ENCODE measurements at regions not wholly inside any gene's neighbourhood (a gene's known extent, or its start where the extent isn't known, plus 50 kb on each side); places are given as distances from the start of the nearest gene placed in this dataset.
"Not testable (repeated sequence)": the region's sequence is repeated elsewhere in the genome, so short reads cannot be mapped to it uniquely, and the experiment has no call there.

DNA sequence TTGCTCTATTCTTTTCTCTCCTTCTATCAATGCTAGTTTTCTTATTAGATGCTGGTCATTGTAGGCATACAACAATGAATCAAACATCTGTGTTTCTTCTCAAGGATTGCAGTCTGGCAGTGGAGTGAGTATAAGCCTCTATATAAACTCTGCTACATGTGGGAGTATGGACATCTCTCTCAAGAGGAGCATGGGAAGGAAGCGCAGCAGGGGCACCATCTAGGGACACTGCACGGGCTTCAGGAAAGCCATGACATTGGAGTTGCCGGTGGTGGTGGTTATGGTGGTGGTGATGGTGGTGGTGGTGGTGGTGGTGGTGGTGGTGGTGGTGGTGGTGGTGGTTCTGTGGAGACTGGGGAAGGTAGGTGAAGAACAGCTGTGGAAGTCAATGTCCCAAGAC, 462.6 kb downstream of the RNF144A start:
- DNase-seq = no peak

DNA sequence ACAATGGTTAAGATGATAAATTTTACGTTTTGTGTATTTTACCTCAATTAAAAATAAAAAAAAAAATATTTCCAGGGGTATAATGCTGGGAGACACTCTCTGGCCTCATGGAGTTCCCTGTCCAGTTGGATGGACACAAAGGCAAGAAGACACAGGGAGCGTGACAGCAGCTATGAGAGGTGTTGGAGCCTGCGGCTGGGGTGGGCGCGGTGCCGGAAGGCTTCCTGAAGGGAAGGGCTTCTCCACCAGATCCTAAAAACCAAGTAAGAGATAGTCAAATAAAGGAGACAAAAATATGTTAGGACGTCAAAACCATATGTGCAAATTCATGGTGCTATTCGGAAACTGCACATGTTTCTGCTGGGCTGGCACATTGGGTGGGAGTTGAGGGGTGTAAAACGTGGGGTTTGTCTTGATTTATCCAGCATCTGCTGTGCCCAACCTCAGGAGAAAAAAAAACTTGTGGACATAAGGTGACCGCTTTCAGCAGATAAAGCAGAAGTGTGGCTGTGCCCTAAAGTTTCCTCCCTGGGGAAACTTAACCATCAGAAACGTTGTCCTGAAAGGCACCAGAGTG, 467.6 kb downstream of the RNF144A start:
- DNase-seq = no peak

DNA sequence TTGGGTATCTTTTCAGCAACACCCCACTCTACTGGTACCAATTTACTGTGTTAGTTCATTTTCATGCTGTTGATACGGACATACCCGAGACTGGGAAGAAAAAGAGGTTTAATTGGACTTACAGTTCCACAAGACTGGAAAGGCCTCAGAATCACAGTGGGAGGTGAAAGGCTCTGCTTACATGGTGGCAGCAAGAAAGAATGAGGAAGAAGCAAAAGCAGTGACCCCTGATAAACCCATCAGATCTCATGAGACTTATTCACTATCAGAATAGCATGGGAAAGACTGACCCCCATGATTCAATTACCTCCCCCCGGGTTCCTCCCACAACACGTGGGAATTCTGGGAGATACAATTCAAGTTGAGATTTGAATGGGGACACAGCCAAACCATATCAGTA, 473.1 kb downstream of the RNF144A start:
- DNase-seq = not testable (repeated sequence)

DNA sequence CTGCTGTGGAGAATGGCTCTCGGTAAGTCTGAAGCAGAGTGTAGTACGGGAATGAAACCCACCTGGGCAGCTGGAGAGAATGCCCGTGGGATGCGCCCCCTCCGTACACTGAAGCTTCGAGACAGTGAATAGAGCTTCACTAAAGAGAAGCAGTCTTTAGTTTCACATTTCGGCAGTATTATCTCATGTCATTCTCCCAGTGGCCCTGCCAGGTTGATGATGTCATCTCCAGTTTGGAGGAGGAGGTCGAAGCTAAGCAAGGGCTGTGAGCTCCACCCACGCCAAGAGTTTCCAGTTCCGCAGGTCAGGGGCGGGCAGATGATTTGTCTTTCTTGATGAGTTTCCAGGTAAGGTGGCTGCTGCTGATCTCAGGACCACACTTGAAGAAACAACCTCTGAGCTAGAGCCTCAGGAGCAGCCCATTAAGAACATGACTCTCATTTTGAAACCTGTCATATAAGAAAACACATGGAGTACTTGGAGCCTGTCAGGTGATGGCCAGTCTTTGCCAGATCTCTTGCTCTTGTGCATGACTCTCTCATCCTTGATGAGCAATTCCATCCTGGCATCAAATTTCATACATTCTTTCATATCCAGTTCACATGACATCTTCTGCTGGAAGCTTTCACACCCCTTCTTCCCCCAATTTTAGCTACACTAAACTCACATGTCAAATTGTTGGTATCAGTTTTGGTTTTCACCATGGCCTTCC, 475.0 kb downstream of the RNF144A start:
- DNase-seq = no peak

DNA sequence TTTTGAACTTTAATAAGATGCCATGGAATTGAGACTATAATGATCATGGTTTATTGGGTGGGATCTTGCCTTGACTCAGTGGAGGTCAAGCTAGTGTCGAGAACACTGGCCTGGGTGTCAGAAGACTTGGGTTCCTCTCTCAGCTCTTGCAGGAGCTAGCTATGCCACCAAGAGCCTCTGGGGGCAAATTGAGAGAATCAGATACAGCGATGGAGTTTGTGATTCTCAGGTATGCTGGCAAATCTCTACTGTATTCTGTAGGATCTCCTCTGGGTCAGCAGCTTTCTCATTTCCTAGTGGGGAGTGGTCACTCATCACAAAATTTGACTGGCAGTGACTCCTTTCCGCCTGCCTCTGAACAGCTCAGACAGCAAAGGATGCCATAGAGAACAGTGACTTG, 477.0 kb downstream of the RNF144A start:
- no peak for DNase-seq

DNA sequence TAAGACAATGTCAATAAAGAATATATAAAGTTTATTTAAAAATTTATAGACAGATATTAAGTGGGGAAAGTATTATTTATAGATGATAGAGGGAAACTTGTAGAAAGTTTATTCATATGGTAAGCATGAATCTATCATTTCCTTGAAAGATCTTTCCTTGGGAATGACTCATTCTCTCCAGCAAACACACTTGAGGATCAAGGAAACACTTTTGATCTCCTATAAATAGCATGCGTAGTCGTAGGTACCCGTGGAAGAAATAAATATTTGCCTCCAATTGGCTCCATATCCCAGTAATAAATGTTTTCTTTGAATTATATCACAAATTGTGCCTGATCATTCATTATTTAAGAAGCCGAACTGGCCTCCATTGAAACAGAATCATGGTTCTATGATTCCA, 483.4 kb downstream of the RNF144A start:
- DNase-seq = no peak

DNA sequence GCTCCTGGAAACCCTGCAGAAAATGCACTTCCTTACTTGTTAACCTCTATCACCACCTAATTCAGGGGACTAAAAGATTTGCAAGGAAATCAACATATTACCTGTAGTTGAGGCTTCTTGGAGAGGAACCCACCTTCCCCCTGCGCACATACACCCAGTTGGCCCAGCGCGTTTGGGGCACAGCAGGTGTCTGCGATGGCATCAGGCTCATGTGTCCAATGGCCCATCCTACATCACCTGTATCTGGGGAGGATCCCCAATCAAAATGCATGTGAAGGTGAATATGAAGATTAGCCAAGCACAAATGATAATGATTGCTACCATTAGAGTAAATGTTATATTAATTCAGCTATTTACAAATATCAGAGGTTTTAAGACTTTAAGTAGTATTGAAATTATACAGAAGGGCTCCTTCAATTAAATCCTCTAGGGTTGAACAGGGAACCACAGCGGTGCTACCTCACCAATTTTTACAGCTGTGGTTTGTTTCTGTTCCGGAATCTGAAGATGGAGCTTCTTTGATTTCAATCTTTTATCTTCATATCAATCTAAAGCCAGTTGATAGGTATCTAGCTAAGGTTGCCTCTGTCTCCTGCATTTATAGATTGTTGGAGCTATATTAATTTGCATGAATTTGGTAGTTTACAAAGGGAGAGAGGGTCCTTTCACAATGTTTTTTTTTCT, 486.0 kb downstream of the RNF144A start:
- DNase-seq = no peak

DNA sequence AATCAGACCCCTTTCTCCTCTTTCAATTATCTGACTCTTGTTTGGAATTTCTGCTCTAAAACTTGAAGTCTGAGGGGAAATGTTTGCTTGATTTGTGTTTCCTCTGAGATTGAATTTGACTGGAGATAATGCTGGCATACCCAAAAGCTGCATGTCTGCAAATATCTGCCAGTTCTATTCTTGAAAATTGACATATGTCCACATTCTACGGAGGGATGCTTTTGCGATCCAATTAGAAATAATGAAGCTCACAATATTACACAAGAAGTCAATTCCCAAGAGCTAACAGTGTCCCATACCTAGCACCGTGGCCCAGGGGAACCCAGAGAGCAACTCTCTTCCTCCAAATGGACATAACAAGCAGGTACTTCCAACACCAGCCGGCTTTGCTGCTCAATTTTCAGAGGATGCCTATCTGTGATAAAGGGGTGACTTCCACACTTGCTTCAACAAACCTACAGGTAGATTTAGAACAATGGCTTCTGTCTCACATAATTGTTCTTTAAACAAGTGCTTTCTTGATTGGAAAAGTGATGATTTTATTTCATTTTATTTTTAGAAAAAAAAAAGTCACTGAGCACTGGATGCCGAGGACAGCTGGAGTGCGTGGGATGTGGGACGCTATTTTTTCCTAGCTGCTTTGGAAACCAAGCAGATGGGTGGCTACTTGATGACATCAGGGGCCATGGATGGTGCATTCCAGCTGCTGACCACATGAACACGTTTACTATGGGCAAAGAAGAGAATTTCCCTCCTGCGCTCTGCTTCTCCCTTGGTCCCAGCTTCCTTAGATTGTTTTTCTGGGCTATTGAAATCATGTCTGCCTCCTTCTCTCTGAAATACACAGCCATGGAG, 488.9 kb downstream of the RNF144A start:
- DNase-seq = no peak

DNA sequence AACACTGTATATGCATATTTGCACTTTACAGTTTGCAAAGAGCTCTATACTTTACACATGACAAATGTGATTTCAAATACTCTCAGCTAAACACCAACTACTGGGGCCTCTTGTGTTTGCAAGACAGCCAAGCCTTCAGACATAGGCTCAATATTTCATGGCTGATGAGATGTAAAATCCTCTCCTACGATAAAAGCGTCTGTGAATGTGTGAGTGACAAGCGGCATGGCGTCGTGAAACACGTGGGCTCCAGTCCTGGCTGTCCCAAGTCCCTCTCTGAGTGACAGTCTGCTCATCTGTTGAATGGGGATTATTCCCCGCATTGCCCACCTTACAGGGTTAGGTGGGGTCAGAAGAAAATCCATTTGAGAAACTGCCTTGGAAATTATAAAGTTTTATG, 489.8 kb downstream of the RNF144A start:
- DNase-seq = no peak

DNA sequence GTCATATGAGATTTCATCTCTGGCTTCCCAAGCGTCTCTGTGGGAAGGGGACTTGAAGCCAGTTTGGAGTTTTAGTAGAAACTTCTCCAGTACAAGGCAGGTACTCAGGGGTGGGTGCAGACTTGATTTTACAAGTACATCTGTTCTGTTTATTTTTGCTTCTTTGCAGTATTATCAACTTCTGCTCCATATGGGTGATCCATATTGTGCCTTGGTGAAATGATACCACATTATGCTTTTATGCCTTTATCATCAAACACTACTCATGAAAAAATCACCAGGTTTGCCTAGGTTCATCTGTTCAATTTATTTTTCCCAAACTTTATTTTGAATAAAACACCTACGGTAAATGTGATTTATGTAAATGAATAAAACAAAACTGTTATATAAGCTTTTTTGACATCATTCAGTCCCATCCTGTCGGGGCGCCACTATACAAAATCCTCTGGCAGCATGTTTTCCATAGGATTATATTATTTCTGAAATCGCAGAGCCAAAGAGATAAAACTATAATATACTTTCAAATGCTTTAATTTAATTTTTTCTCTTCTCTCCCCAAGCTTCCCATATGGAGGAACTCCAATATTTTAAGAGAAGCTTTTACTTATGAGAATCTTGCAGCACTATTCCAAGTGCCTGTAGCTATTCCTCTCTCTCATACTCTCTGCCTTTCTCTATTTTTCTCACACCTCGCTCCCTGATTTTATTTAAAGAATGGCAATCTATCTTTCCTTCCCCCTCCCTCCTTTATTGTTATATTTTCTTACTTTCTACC, 490.9 kb downstream of the RNF144A start:
- no peak for DNase-seq

DNA sequence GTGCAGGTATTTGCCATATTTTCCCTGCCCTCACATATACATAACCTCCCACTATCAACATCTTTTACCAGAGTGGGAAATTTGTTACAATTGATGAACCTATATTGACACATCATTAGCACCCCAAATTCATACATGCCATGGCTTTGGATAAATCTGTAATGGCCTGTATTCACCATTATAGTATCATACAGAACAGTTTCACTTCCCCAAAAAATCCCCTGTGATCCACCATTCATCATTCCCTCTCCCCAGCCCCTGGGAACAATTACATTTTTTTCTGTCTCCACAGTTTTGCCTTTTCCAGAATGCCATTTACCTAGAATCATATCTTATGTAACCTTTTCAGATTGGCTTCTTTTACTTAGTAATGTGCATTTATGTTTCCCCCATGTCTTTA, 494.5 kb downstream of the RNF144A start:
- no peak for DNase-seq

DNA sequence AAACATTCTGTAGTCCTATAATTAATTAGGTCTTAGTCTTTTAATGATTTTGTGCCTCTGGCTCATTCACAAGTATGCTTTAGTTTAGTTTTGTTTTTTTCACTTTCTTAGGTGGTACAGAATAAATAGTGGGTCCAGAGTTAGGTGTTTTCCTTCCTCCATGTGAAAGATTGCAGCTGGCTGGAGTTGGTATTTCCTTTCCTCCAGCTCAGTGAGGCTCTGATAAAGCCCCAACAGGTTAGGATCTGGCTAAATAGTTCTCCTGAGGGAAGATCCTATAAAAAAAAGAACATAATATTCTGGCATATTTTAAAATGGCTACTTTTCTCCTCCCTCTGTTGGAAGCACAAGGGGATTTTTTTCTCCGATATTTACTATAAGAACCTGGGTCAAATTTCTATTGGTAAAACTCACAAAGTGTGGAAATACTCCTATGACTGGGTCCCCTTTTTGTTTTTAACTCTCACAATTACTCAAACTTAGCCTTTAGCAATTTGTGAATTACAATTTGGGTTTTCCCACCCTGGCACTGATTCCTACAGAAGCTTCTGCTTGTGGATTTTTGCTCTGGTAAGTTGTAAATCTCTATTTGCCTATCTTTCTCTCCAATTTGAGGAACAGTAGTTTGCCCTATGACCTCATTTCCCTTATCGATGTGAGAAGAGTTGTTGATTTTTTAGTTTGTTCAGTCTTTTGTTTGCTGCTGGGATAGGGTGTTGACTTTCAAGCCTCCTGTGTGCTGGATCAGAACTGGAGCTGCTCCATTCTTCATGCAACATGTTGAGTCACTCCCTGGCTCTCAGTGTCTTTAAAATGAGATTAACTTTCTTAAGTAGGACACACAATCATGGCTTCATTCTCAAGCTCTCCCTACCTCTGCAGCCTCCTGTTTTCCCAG, 500.9 kb downstream of the RNF144A start:
- no peak for DNase-seq

DNA sequence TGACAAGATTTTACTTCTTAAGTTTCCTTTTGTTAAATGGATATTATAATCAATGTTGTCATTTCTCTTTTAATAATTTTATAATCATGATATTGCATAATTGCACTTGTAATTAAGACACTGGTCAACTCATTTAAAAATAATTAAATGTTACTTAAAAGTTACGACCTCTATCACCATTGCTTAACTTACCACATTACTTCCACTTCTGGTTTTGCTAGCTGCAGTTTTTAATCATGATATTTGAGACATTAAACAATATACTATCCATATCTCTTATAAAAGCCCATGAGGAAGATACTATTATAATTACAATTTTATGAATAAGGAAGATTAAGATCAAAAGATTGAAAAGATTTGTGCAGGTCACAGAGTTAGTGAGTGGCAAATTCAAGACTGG, 502.0 kb downstream of the RNF144A start:
- no peak for DNase-seq

DNA sequence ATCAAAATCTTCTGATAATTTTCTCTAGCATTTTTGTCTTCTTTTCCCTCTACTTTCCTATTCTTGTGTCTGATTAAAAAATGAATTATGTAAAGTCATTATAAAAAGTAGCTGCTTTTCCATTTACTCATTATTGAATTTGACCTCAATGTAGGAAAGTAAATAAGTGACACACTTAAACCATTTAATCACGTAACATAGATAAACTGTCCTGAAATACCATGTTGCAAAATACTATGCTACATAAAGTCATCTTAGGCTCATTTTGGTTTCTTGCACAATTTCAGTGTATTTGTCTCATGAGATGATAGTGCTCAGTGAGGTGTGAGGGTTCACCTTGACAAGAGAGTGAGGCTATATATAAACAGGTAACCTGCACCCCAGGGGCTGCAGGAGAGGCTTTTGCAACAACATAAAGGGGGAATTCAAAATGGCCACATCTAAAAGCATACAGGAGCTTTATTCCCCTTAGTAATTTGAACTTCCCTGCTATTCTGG, 502.7 kb downstream of the RNF144A start:
- DNase-seq = no peak

DNA sequence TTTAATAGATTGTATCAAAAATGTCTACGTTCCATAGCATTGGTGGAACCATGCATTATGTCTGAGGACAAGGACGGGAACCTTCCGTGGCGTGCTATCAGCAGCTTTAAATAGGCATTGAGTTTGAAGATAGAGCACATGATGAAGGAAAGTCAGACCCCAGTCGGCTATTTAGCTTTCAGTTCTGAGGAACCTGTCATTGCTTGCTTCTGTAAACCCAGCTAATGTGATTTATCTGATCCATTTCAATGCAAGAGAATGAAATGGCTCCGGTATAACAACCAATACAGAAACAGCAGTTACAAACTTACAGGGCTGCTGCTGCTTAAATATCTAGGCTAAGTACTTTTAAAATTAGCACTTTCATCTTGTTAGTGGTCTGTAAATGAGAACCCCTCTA, 503.3 kb downstream of the RNF144A start:
- DNase-seq = no peak

DNA sequence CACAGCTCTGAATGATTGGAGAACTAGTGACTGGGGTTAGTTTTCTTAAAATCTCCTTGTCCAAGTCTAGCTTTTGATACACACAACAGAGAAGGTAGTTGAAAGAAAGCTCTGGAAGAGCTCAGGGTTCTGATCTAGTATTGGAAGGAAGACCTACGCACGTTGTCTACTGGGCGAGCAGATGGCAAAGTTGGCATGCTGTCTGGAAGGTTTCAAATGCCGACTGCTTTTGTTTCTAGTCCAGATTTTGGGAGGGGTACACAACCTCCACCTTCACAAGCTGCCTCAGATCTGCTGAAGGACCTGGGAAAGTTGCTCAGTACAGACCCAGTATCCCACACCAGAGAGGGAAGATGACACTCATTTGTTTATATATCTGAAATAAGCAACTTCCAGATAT, 507.3 kb downstream of the RNF144A start:
- no peak for DNase-seq

DNA sequence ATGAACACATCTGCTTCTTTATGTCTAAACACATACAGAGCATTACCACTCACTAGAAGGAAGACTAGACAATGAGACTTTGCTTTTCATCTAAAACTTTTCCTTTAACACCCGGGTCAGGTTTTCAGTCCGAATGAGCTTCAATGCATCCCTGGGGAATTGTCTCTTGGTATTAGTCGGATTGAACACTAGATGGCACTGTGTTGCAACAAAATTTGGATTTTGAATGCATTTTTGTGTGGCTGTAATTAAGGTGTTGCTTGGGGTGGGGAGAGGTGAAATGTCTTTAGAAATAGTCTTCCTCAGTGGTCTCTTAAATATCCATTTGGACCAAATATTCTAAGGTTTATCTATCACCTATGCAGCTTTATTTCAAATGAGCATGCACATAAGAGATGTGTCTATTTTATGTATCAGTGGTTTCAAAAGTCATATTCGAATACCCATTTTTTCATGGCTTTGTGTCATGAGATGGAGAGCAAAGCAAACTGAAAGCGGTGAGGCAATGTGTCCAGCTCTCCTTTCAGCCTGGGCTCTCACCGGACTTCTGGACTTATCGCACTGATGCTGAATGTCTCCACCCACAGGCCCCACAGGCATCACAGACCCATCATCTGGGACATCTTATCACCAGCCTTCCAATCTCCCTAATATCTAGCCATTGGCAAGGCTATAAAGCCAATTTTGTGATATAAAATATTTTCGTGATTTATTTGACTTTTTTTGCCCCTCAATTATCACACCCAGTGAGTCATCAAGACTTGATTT, 510.3 kb downstream of the RNF144A start:
- DNase-seq = peak; percentile 77

DNA sequence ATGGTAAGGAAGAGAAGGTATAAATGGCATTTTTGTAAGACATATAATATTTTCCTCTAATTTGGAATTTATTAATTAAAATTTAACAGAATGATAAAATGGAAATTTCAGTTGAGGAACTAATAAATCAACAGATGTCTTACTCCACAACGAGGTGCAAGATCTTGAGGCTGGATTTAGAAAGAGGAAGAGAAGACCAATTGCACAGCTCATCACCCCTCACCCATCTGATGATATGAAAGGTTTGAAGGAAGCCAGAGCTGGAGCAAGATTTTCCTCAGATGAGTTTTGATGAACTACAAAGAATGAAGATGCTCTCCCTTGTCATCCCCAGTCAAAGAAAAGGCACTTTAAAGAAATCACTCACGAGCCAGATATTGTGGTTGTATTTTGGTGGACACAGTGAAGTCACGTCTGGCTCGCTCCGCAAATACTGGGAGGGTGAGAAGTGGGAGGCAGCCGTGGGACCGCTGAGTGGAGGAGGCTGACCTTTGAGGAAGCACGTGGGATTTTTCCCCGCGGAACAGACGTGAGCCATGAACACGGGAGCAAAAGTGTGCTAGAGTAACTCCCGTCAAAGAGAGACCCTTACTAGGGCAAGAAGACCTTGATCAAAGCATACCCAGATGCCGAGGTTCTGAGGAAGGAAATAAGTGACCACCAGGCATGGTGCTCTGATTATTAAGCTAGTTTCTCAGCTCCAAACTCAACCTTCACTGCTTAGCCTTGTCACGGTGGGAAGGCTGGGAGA, 511.4 kb downstream of the RNF144A start:
- DNase-seq = no peak

DNA sequence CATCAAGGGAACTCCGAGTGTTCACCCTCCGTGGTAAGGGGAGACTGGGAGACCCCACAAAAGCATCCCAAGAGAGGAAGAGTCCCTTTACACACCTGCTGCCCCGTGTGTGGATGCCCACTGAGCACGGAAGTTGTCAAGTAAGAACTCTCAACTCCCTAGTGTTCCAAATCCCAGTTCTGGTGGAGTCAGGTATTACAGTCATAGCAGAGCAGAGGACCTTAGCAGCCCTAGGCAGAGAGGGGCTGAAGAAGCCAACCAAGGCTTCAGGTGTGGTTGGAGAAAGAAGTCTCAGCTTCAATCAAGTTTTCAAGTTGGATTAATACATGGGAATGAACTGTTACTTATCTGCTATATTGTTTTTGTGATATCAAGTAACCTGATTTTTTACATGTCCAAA, 512.5 kb downstream of the RNF144A start:
- DNase-seq = no peak

Data from left kidney (tissue), 1 donor.